Trophoblast cell (in vitro differentiated cells and primary cell): ENCODE measurements at regions not wholly inside any gene's neighbourhood (a gene's known extent, or its start where the extent isn't known, plus 50 kb on each side); places are given as distances from the start of the nearest gene placed in this dataset.
A peak's percentile ranks its signal among the peaks of the same experiment; 100 is the strongest.

Experiments
- DNase-seq, 2 donors: peaks; one replicate each; pipeline ENCODE4 v3.0.0-alpha.2; 2016
- H2AFZ ChIP-seq: 2 replicates; pipeline ENCODE4 v1.6.1; 2013; ENCODE audit warnings: low read length, moderate library complexity, mild to moderate bottlenecking; ENCODE audit not compliant: insufficient read depth, poor library complexity
- H2AK5ac ChIP-seq: 2 replicates; pipeline ENCODE4 v1.6.1; 2013; ENCODE audit warnings: mild to moderate bottlenecking, low read length
- H2BK120ac ChIP-seq: 2 replicates; pipeline ENCODE4 v1.6.1; 2013; ENCODE audit warnings: low read length, mild to moderate bottlenecking, moderate library complexity; ENCODE audit not compliant: insufficient read depth, poor library complexity
- H2BK12ac ChIP-seq: 2 replicates; pipeline ENCODE4 v1.6.1; 2013; ENCODE audit warnings: mild to moderate bottlenecking, low read length, moderate library complexity
- H2BK5ac ChIP-seq: 2 replicates; pipeline ENCODE4 v1.6.1; 2013; ENCODE audit warnings: low read length, low read depth, moderate library complexity, mild to moderate bottlenecking; ENCODE audit not compliant: poor library complexity
- H3K14ac ChIP-seq: 2 replicates; pipeline ENCODE4 v1.6.1; 2013; ENCODE audit warnings: mild to moderate bottlenecking, low read length
- H3K18ac ChIP-seq: 2 replicates; pipeline ENCODE4 v1.6.1; 2013; ENCODE audit warnings: mild to moderate bottlenecking, low read length
- H3K23ac ChIP-seq: 2 replicates; pipeline ENCODE4 v1.6.1; 2013; ENCODE audit warnings: low read length
- H3K27ac ChIP-seq: 2 replicates; pipeline ENCODE4 v1.5.1; 2013; ENCODE audit warnings: low read depth, mild to moderate bottlenecking, inconsistent platforms, low read length, moderate library complexity
- H3K27me3 ChIP-seq: 2 replicates; pipeline ENCODE4 v1.6.1; 2013; ENCODE audit warnings: inconsistent platforms, mild to moderate bottlenecking, low read length, moderate library complexity; ENCODE audit not compliant: insufficient read depth
- H3K36me3 ChIP-seq, 2 experiments: 1 replicate in 1 of 2; 2 replicates in 1 of 2; pipeline ENCODE4 v1.6.1; 2013; ENCODE audit warnings: low read length in 2 of 2, mild to moderate bottlenecking in 2 of 2, moderate library complexity in 1 of 2; ENCODE audit not compliant: insufficient read depth in 2 of 2, control insufficient read depth in 1 of 2
- H3K4ac ChIP-seq: 2 replicates; pipeline ENCODE4 v1.6.1; 2013; ENCODE audit warnings: low read depth, mild to moderate bottlenecking, low read length, moderate library complexity
- H3K4me1 ChIP-seq, 2 experiments: 1 replicate in 1 of 2; 2 replicates in 1 of 2; pipeline ENCODE4 v1.6.1; 2013; ENCODE audit warnings: low read length in 2 of 2, mild to moderate bottlenecking in 2 of 2, moderate library complexity in 1 of 2; ENCODE audit not compliant: insufficient read depth in 2 of 2, control insufficient read depth in 1 of 2
- H3K4me2 ChIP-seq: 2 replicates; pipeline ENCODE4 v1.6.1; 2013; ENCODE audit warnings: inconsistent platforms, mild to moderate bottlenecking, low read length, moderate library complexity
- H3K4me3 ChIP-seq: 2 replicates; pipeline ENCODE4 v1.5.1; 2013; ENCODE audit warnings: mild to moderate bottlenecking, low read depth, low read length, inconsistent platforms
- H3K79me1 ChIP-seq: one replicate; pipeline ENCODE4 v1.6.1; 2013; ENCODE audit warnings: low read length
- H3K79me2 ChIP-seq: 2 replicates; pipeline ENCODE4 v1.6.1; 2013; ENCODE audit warnings: low read length, mild to moderate bottlenecking; ENCODE audit not compliant: control insufficient read depth, insufficient read depth, poor library complexity
- H3K9ac ChIP-seq: 2 replicates; pipeline ENCODE4 v1.6.1; 2013; ENCODE audit warnings: mild to moderate bottlenecking, low read length
- H3K9me3 ChIP-seq: 2 replicates; pipeline ENCODE4 v1.6.1; 2013; ENCODE audit warnings: low read depth, mild to moderate bottlenecking, control low read depth, inconsistent platforms, low read length; ENCODE audit not compliant: insufficient read depth
- H4K12ac ChIP-seq: 2 replicates; pipeline ENCODE4 v1.6.1; 2013; ENCODE audit warnings: low read depth, mild to moderate bottlenecking, low read length, moderate library complexity
- H4K8ac ChIP-seq: 2 replicates; pipeline ENCODE4 v1.6.1; 2013; ENCODE audit warnings: low read depth, mild to moderate bottlenecking, low read length, moderate library complexity
- H4K91ac ChIP-seq: one replicate; pipeline ENCODE4 v1.6.1; 2013; ENCODE audit warnings: low read depth, mild to moderate bottlenecking, low read length, moderate library complexity
- WGBS: extraction: QIAGEN DNeasy Blood & Tissue Kit; methylation state at CpG from one replicate; pipeline ENCODE4 v1.1.7; 2013; ENCODE audit warnings: missing lambda C conversion rate; ENCODE audit not compliant: insufficient read length, insufficient coverage; ENCODE audit errors: extremely low coverage; 5-methylcytosine and 5-hydroxymethylcytosine counted together

DNA sequence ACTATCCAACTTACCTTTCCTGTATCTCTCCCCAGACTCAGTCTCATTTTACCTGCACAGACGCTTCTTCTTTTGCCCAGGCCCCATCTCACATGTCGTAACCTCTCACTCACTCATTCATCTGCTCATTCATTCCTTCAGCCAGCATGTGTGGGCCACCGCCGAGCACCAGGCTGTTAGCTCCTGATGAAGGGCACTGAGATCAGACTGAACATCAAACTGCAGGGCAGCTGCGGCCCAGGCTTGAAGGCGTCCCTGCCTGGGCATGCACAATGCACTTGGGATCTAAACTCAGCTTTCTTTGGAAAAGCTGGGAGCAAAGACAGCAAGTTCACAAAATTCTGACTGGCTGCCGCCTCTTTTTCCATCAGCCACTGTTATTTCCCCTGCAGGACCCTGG is 1456.3 kb downstream of the BRD1 start:
- Histone ChIP-seq H4K91ac (no peak overlapping the region), H3K4me3 (no peak overlapping the region), H3K23ac (no peak overlapping the region), H2BK5ac (no peak overlapping the region), H4K8ac (no peak overlapping the region), H2BK120ac (no peak overlapping the region), H3K4me1 (no peaks in the 10 kb centered on the region), H2BK12ac (no peak overlapping the region), H2AK5ac (no peak overlapping the region), H3K36me3 (no peaks in the 10 kb centered on the region), H3K14ac (no peak overlapping the region), H3K18ac (no peak overlapping the region), H3K4me2 (no peak overlapping the region), H3K79me2 (no peaks in the 10 kb centered on the region), H2AFZ (no peak overlapping the region), H3K9me3 (no peaks in the 10 kb centered on the region), H3K27me3 (no peaks in the 10 kb centered on the region), H3K4ac (no peak overlapping the region), H3K27ac (no peak overlapping the region), H3K9ac (no peak overlapping the region), H4K12ac (no peak overlapping the region), H3K79me1 (no peaks in the 10 kb centered on the region)
- WGBS: no CpG with 5 or more reads among the region's 7 CpGs
- DNase-seq: no peak

DNA sequence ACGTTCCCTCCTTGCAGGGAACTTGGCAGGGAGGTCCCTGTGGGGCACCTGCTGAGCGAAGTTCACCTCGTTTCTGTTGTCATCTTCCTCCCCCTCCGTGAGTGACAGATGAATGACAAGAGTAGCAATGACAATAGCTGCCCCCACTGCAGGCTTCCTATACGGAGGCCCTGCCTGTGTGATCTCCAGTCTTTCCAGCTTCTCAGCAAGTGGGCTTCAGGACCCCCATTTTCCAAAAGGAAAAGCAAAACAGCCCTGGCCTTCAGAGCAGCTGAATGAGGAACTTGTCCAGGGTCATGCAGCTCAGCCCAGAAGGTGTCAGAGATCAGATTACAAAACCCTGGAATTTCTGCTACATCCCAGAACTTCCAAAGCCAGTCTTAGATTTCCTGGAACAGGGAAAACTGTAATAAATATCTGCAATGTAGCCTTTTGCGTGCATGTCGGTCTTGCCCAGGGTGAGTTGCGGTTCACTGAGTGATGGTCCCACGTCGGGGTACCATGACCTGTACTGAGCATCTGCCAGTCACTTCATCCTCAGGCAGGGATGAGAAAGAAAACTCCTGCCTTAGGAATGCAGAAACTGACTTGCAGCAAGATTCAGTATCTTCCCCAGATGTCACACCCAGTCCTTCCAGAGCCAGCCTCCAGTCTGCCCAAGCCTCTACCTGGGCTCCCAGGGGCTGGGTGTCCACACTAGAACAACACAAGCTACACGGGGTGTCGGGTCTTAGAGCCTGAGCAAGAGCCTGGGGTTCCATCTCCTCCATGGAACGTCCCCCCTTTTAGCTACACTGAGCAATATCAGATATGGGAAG is 1457.0 kb downstream of the BRD1 start:
- no peaks in the 10 kb centered on the region for H3K27me3 ChIP-seq
- H4K8ac ChIP-seq: no peak overlapping the region
- no peak overlapping the region for H3K23ac ChIP-seq
- H3K4me2 ChIP-seq: no peak overlapping the region
- no peaks in the 10 kb centered on the region for H3K79me1 ChIP-seq
- H3K79me2 ChIP-seq: no peaks in the 10 kb centered on the region
- WGBS: no CpG with 5 or more reads among the region's 13 CpGs
- H3K18ac ChIP-seq: no peak overlapping the region
- no peak overlapping the region for H3K4ac ChIP-seq
- no peak overlapping the region for H2BK120ac ChIP-seq
- no peaks in the 10 kb centered on the region for H3K36me3 ChIP-seq
- H2AK5ac ChIP-seq: no peak overlapping the region
- no peak overlapping the region for H2BK5ac ChIP-seq
- H4K91ac ChIP-seq: no peak overlapping the region
- no peak for DNase-seq
- no peak overlapping the region for H3K14ac ChIP-seq
- no peak overlapping the region for H3K4me3 ChIP-seq
- H3K9ac ChIP-seq: no peak overlapping the region
- no peak overlapping the region for H4K12ac ChIP-seq
- no peak overlapping the region for H2BK12ac ChIP-seq
- H2AFZ ChIP-seq: no peak overlapping the region
- no peaks in the 10 kb centered on the region for H3K9me3 ChIP-seq
- no peak overlapping the region for H3K27ac ChIP-seq
- H3K4me1 ChIP-seq: no peaks in the 10 kb centered on the region

DNA sequence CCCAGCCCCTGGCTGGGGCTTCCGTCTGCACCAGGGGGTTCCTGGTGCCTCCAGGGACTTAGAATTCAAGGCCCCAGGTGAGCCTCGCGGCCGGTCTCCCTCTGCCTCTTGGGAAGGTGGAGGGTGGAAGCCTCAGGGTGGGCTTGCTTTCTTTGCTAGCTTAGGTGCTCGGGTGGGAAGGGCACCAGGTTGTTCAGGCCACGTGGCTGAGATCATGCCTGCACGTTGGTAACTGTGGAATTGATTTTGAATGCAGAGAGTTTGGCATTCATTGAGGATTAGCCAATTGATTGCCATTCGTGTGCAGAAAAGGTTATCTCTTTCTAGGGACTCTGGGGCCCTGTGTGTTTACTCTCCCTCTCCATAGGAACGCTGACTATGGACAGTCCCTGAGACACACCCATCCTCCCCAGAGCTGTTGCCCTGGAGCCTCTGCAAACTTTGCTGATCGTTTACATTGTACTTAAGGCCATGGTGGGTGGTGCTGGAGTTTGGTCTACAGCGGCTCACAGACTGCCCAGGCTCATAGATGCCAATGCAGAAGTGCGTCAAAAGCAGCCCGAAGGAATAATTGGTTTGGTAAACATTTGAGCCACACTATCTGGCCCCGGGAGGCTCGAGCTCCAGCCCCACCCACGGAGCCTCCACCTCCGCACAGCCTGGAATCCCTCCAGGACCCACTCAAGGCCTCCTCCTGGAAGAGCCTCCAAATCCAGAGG is 1457.7 kb downstream of the BRD1 start:
- H3K18ac ChIP-seq: no peak overlapping the region
- H3K23ac ChIP-seq: no peak overlapping the region
- no peaks in the 10 kb centered on the region for H3K36me3 ChIP-seq
- no peak overlapping the region for H4K91ac ChIP-seq
- no peak overlapping the region for H2BK120ac ChIP-seq
- no peak overlapping the region for H3K9ac ChIP-seq
- no peak overlapping the region for H3K4ac ChIP-seq
- H3K79me1 ChIP-seq: no peaks in the 10 kb centered on the region
- H2BK12ac ChIP-seq: no peak overlapping the region
- no peak overlapping the region for H3K4me3 ChIP-seq
- H3K4me2 ChIP-seq: no peak overlapping the region
- H4K12ac ChIP-seq: no peak overlapping the region
- no peak overlapping the region for H2BK5ac ChIP-seq
- no peaks in the 10 kb centered on the region for H3K79me2 ChIP-seq
- no peak overlapping the region for H3K14ac ChIP-seq
- no peaks in the 10 kb centered on the region for H3K9me3 ChIP-seq
- H3K27me3 ChIP-seq: no peaks in the 10 kb centered on the region
- no peak overlapping the region for H2AFZ ChIP-seq
- WGBS: no CpG with 5 or more reads among the region's 17 CpGs
- H4K8ac ChIP-seq: no peak overlapping the region
- no peak for DNase-seq
- H2AK5ac ChIP-seq: no peak overlapping the region
- H3K4me1 ChIP-seq: no peaks in the 10 kb centered on the region
- no peak overlapping the region for H3K27ac ChIP-seq

DNA sequence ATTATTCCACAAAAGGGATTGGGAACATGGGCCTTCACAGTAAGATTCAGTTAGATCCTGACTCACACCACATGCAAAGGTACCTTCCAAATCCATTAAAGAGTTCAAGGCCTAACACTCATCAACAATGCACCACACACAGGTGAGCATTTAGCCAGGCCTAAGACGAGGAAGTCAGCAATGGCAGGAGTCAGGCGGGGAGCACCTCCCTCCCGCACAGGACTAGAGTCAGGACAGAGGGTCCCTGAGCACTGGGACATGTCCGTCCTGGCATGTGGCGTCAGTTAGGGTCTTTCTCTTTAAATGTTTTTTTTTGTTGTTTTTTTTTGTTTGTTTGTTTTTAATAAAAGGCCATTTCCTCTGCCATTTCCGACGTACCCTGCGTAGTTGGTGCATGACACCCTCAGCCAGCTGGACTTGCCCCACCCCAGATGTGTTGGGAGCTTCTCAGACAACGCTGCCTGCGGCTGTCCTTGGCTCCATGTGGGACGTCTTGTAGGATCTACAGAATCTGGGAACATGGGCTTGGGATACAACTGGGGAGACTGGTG is 1458.6 kb downstream of the BRD1 start:
- Histone ChIP-seq H3K18ac (no peak overlapping the region), H3K36me3 (no peaks in the 10 kb centered on the region), H3K9ac (peak overlapping the region; percentile 24), H2BK5ac (no peak overlapping the region), H3K14ac (no peak overlapping the region), H3K23ac (no peak overlapping the region), H3K27ac (no peak overlapping the region), H3K79me2 (no peaks in the 10 kb centered on the region), H4K12ac (no peak overlapping the region), H3K4me3 (no peak overlapping the region), H2AK5ac (no peak overlapping the region), H3K4me1 (no peaks in the 10 kb centered on the region), H3K4me2 (no peak overlapping the region), H2AFZ (no peak overlapping the region), H2BK12ac (no peak overlapping the region), H4K8ac (no peak overlapping the region), H4K91ac (no peak overlapping the region), H3K9me3 (no peaks in the 10 kb centered on the region), H3K4ac (no peak overlapping the region), H3K27me3 (no peaks in the 10 kb centered on the region), H2BK120ac (no peak overlapping the region), H3K79me1 (no peaks in the 10 kb centered on the region)
- DNase-seq: no peak
- no CpG with 5 or more reads among the region's 11 CpGs for WGBS
